Neural progenitor cell (in vitro differentiated cells): ENCODE measurements at regions not wholly inside any gene's neighbourhood (a gene's known extent, or its start where the extent isn't known, plus 50 kb on each side); places are given as distances from the start of the nearest gene placed in this dataset.

Experiments
- CTCF ChIP-seq: fragments of 200-600 bp; sonication (generic); IDR thresholded peaks from 2 replicates; pipeline ENCODE4 v1.5.1; 2017; ENCODE audit warnings: antibody characterized with exemption, mild to moderate bottlenecking
- EZH2 ChIP-seq: fragments of 200-600 bp; sonication (generic); IDR thresholded peaks from 2 replicates; pipeline ENCODE4 v1.6.1; 2017; ENCODE audit warnings: antibody characterized with exemption, mild to moderate bottlenecking, moderate library complexity
- EZH2phosphoT487 ChIP-seq: fragments of 200-600 bp; sonication (generic); IDR thresholded peaks from 2 replicates; pipeline ENCODE4 v1.6.1; 2017; ENCODE audit warnings: antibody characterized with exemption

GRCh38 chr3:78087134-78087533, 1047.2 kb downstream of the ROBO2 start:
- TF ChIP-seq CTCF (no peak), EZH2phosphoT487 (no peak), EZH2 (no peak)
